ENCODE measurements at regions not wholly inside any gene's neighbourhood (a gene's known extent, or its start where the extent isn't known, plus 50 kb on each side); places are given as distances from the start of the nearest gene placed in this dataset.

DNA sequence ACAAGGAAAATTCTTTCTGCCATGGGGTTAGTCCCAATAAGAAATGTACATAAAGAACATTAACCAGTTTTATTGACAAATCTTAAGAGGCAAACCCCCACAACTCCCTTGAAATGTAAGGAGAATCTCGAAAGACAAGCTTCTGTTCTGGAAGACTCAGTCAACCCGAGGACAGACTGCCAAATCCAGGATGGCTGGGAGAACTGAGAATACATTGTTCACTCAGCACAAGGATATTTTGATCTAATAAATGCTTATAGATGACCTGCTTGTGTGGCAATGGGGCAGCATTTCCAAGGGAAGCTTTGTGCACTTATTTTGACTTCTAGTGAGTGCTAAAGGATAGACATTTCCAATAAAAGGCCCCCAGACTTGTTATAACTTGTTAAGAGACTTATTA, 280.4 kb downstream of the DHX15 start:
- intact Hi-C loops (cut with DNase I) = no loop called here

DNA sequence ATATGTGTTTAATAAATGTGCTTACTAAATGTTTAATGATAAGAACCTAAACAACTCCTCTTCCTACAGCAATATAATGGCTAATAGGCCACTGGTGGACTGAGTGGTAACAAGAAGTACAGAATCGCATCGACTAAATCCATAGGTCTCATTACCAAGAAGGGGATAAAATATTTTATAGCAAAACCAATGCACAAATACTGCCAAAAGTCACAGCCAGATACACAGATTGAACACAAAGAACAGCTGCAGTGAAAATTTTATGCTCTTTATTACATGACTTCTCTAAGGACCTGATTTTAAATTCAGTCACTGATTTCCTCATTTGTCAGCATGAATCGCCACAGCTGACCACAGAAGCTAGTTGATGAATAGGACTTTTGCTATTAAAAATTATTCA, 285.4 kb downstream of the DHX15 start:
- TF ChIP-seq, protein P1, sequence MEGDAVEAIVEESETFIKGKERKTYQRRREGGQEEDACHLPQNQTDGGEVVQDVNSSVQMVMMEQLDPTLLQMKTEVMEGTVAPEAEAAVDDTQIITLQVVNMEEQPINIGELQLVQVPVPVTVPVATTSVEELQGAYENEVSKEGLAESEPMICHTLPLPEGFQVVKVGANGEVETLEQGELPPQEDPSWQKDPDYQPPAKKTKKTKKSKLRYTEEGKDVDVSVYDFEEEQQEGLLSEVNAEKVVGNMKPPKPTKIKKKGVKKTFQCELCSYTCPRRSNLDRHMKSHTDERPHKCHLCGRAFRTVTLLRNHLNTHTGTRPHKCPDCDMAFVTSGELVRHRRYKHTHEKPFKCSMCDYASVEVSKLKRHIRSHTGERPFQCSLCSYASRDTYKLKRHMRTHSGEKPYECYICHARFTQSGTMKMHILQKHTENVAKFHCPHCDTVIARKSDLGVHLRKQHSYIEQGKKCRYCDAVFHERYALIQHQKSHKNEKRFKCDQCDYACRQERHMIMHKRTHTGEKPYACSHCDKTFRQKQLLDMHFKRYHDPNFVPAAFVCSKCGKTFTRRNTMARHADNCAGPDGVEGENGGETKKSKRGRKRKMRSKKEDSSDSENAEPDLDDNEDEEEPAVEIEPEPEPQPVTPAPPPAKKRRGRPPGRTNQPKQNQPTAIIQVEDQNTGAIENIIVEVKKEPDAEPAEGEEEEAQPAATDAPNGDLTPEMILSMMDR (IDR thresholded peaks at IDR 0.05) = no peak
- H3K27ac ChIP-seq = no peak overlapping the region

More for the DNA sequence above, 280.4 kb downstream of the DHX15 start:
- Histone ChIP-seq H3K27ac (no peak overlapping the region), H3K4me3 (no peak overlapping the region), H3K27me3 (no peaks in the 10 kb centered on the region), H3K9ac (ENCODE audit: low read depth in 2 of 2, low read length in 2 of 2) (no peak overlapping the region), H3K9me3 (no peaks in the 10 kb centered on the region), H3K4me1 (no peaks in the 10 kb centered on the region), H3K36me3 (no peaks in the 10 kb centered on the region)
- TF ChIP-seq, protein P1 (IDR thresholded peaks at IDR 0.05) = no peak
- DNase-seq = no peak

GRCh38 chr4:24287096-24287495, 297.3 kb downstream of the DHX15 start:
- no peak overlapping the region for H3K9ac ChIP-seq (ENCODE audit: low read depth in 2 of 2, low read length in 2 of 2)
- TF ChIP-seq, protein P1 (IDR thresholded peaks at IDR 0.05) = no peak
- no peaks in the 10 kb centered on the region for H3K9me3 ChIP-seq
- H3K36me3 ChIP-seq = no peaks in the 10 kb centered on the region
- no peaks in the 10 kb centered on the region for H3K27me3 ChIP-seq
- no peaks in the 10 kb centered on the region for H3K4me1 ChIP-seq
- H3K4me3 ChIP-seq = no peak overlapping the region
- DNase-seq = no peak
- intact Hi-C loops (cut with DNase I) = no loop called here
- H3K27ac ChIP-seq = no peak overlapping the region

More for the DNA sequence above, 285.4 kb downstream of the DHX15 start:
- H3K27me3 ChIP-seq = no peaks in the 10 kb centered on the region
- no peaks in the 10 kb centered on the region for H3K9me3 ChIP-seq
- no peaks in the 10 kb centered on the region for H3K36me3 ChIP-seq
- no peaks in the 10 kb centered on the region for H3K4me1 ChIP-seq
- intact Hi-C loops (cut with DNase I) = no loop called here
- H3K4me3 ChIP-seq = no peak overlapping the region
- DNase-seq = no peak
- H3K9ac ChIP-seq (ENCODE audit: low read depth in 2 of 2, low read length in 2 of 2) = no peak overlapping the region

DNA sequence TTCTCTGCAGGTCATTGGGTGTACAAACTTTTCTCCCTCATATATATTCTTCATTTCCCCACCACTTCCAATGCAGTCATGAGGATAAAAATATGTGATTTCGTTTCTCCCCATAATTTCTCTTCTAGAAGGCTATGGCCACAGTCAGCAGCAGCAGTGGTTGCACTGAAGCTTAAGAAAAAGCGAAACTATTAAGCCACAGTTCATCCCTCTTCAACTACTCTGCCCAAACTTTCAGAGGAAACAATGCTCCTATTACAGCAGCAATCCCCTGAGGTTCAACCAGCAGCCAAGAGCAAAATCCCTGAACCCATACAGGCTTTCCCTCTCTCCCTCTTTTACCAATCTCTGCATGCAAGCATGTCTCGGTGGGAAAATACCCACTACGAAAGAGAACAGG, 298.6 kb downstream of the DHX15 start:
- no peak overlapping the region for H3K27ac ChIP-seq
- no peaks in the 10 kb centered on the region for H3K36me3 ChIP-seq
- intact Hi-C loops (cut with DNase I) = no loop called here
- no peak overlapping the region for H3K4me3 ChIP-seq
- H3K27me3 ChIP-seq = no peaks in the 10 kb centered on the region
- H3K9ac ChIP-seq (ENCODE audit: low read depth in 2 of 2, low read length in 2 of 2) = no peak overlapping the region
- no peak for DNase-seq
- no peaks in the 10 kb centered on the region for H3K4me1 ChIP-seq
- TF ChIP-seq, protein P1 (IDR thresholded peaks at IDR 0.05) = no peak
- no peaks in the 10 kb centered on the region for H3K9me3 ChIP-seq

DNA sequence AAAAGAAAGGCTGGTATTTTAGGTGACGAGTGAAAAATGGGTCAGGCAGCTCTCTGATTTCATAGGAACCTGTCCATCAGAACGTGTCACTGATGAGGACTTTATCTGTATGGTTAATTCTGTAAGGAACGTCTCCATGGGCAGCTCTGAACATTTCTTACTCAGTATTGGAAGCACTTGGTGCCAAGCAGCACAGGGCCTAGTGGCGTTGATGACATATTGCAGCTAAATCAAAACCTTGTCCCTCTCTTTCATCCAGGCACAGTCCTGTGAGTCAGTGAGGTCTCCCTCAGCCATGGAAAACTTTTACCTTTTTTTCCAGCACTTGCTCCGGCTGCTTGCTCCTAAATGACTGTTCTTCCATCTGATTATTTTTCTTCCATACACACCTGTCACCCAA, 301.9 kb downstream of the DHX15 start:
- H3K4me3 ChIP-seq = no peak overlapping the region
- H3K36me3 ChIP-seq = no peaks in the 10 kb centered on the region
- no peak overlapping the region for H3K9ac ChIP-seq (ENCODE audit: low read depth in 2 of 2, low read length in 2 of 2)
- H3K4me1 ChIP-seq = no peaks in the 10 kb centered on the region
- H3K27ac ChIP-seq = no peak overlapping the region
- no peak for DNase-seq
- intact Hi-C loops (cut with DNase I) = no loop called here
- TF ChIP-seq, protein P1 (IDR thresholded peaks at IDR 0.05) = no peak
- no peaks in the 10 kb centered on the region for H3K27me3 ChIP-seq
- H3K9me3 ChIP-seq = no peaks in the 10 kb centered on the region

Data from colonic mucosa (tissue), 4 donors.